GM23338 (cell line): ENCODE measurements at regions not wholly inside any gene's neighbourhood (a gene's known extent, or its start where the extent isn't known, plus 50 kb on each side); places are given as distances from the start of the nearest gene placed in this dataset.

ENCODE experiments used
- CREB1 ChIP-seq: fragments of 250-450 bp; sonication (Bioruptor Pico); IDR thresholded peaks from 2 replicates; pipeline ENCODE4 v1.5.0; 2020; ENCODE audit warnings: low read depth, mild to moderate bottlenecking, moderate library complexity
- REST ChIP-seq: IDR thresholded peaks from one replicate; pipeline ENCODE4 v1.6.1; 2018; ENCODE audit warnings: antibody characterized with exemption; ENCODE audit not compliant: unreplicated experiment
- ZNF114 ChIP-seq: fragments of 250-450 bp; sonication (Bioruptor Pico); IDR thresholded peaks from 2 replicates; pipeline ENCODE4 v1.5.0; 2020; ENCODE audit warnings: mild to moderate bottlenecking, moderate library complexity
- ZNF331 ChIP-seq: fragments of 250-450 bp; sonication (Bioruptor Pico); IDR thresholded peaks from 2 replicates; pipeline ENCODE4 v1.5.0; 2020; ENCODE audit warnings: low read depth, mild to moderate bottlenecking, moderate library complexity
- ZNF462 ChIP-seq: fragments of 250-450 bp; sonication (Bioruptor Pico); IDR thresholded peaks from 2 replicates; pipeline ENCODE4 v1.5.0; 2020; ENCODE audit warnings: mild to moderate bottlenecking, moderate library complexity

GRCh38 chr11:90775567-90776165 lies 552.8 kb upstream of the CHORDC1 start (continued):
- TF ChIP-seq ZNF462 (CRISPR knock-in tag) = no peak
- no peak for TF ChIP-seq REST
- no peak for TF ChIP-seq ZNF114 (CRISPR knock-in tag)
- TF ChIP-seq CREB1 = no peak
- TF ChIP-seq ZNF331 (CRISPR knock-in tag) = no peak
